Vagina (tissue), 2 donors: ENCODE measurements at regions not wholly inside any gene's neighbourhood (a gene's known extent, or its start where the extent isn't known, plus 50 kb on each side); places are given as distances from the start of the nearest gene placed in this dataset.

Source experiments
- POLR2AphosphoS5 ChIP-seq, 2 donors: sonication (generic); formaldehyde crosslinking; IDR thresholded peaks; one replicate each; pipeline ENCODE4 v1.9.0; 2017; ENCODE audit warnings: antibody characterized with exemption in 2 of 2, mild to moderate bottlenecking in 2 of 2, low read depth in 1 of 2; ENCODE audit not compliant: insufficient read depth in 1 of 2
- TF ChIP-seq, protein P1 (sequence below), 3 experiments: fragments of 450-650 bp in 2 of 3; fragments of 200-600 bp in 1 of 3; sonication (generic) in 1 of 3; IDR thresholded peaks; one replicate each; pipeline ENCODE4 v1.5.1; 2017 to 2019; ENCODE audit warnings: antibody characterized with exemption in 3 of 3, mild to moderate bottlenecking in 2 of 3, moderate library complexity in 2 of 3

DNA sequence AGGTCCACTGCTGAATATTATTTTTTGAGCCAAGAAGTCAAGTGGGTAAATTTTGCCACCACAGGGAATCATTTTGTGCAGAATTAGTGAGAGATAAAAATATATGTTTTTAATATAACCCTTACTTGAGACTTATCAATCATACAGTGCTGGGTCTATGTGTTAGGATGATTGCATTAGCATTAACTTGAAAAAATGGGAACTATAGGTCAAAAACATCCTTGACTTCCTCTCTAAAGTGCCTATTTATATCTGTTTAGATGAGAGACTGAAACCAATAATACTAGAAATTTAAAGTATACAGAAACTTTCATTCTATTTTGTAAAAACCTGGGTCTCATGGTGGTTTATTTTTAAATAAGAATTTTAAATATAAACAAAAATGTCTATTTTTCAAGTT, 65.1 kb upstream of the CARD18 start:
- TF ChIP-seq, protein P1, sequence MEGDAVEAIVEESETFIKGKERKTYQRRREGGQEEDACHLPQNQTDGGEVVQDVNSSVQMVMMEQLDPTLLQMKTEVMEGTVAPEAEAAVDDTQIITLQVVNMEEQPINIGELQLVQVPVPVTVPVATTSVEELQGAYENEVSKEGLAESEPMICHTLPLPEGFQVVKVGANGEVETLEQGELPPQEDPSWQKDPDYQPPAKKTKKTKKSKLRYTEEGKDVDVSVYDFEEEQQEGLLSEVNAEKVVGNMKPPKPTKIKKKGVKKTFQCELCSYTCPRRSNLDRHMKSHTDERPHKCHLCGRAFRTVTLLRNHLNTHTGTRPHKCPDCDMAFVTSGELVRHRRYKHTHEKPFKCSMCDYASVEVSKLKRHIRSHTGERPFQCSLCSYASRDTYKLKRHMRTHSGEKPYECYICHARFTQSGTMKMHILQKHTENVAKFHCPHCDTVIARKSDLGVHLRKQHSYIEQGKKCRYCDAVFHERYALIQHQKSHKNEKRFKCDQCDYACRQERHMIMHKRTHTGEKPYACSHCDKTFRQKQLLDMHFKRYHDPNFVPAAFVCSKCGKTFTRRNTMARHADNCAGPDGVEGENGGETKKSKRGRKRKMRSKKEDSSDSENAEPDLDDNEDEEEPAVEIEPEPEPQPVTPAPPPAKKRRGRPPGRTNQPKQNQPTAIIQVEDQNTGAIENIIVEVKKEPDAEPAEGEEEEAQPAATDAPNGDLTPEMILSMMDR (IDR thresholded peaks at IDR 0.05) = no peak
- no peak for TF ChIP-seq POLR2AphosphoS5 (IDR thresholded peaks at IDR 0.05; ENCODE audit: insufficient read depth in 1 of 2, low read depth in 1 of 2)
